ENCODE measurements at regions not wholly inside any gene's neighbourhood (a gene's known extent, or its start where the extent isn't known, plus 50 kb on each side); places are given as distances from the start of the nearest gene placed in this dataset.

DNA sequence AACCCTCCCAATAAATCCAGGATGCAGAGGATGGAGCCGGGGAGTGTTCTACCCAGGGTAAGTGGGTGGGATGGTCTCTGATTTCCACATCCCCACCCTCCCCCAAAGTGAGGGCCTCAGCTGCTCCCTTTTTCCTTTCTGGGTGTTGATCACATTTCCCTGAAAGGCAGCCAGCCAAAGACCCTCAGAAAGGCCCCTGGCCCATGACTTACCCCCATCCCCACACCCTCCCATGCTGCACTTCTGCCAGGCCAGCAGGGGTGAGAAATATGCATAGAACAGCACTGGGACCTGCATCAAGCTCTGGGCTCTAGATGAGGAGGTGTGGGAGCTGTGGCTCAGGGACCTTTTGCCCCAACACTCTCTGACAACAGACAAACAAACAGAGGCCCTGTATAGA, 927.3 kb upstream of the ZNF722 start:
- Histone ChIP-seq H3K27me3 (ENCODE audit: low read depth) (no peaks in the 10 kb centered on the region), H3K4me1 (no peaks in the 10 kb centered on the region), H3K9me3 (peaks cover 13% of the 10 kb centered on the region), H3K4me3 (no peak overlapping the region), H3K36me3 (no peaks in the 10 kb centered on the region), H3K27ac (no peak overlapping the region)
- ATAC-seq (no peak), DNase-seq (no peak)
- intact Hi-C loops (cut with DNase I): no loop called here
- TF ChIP-seq, protein P1, sequence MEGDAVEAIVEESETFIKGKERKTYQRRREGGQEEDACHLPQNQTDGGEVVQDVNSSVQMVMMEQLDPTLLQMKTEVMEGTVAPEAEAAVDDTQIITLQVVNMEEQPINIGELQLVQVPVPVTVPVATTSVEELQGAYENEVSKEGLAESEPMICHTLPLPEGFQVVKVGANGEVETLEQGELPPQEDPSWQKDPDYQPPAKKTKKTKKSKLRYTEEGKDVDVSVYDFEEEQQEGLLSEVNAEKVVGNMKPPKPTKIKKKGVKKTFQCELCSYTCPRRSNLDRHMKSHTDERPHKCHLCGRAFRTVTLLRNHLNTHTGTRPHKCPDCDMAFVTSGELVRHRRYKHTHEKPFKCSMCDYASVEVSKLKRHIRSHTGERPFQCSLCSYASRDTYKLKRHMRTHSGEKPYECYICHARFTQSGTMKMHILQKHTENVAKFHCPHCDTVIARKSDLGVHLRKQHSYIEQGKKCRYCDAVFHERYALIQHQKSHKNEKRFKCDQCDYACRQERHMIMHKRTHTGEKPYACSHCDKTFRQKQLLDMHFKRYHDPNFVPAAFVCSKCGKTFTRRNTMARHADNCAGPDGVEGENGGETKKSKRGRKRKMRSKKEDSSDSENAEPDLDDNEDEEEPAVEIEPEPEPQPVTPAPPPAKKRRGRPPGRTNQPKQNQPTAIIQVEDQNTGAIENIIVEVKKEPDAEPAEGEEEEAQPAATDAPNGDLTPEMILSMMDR (IDR thresholded peaks at IDR 0.05): no peak

DNA sequence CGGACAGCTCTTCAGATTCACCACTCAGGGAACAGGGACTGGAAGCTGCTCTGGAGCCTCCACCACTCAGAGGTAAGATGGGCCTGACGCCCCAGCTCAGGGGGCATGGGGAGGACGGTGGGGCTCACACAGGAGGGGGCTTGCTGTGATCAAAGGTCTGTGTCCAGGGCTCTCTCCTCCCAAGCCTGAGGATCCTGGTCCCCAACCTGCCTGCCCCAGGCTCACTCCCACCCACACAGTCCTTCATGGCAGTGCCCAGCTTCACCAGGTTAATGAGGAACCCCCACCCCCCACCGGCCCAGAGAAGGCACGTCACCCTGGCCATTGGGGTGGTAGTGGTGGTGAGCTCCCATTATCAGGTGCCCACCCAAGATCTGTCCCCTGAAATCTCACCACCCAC, 926.7 kb upstream of the ZNF722 start:
- H3K9me3 ChIP-seq: peaks cover 13% of the 10 kb centered on the region
- DNase-seq: no peak
- TF ChIP-seq, protein P1 (IDR thresholded peaks at IDR 0.05): no peak

DNA sequence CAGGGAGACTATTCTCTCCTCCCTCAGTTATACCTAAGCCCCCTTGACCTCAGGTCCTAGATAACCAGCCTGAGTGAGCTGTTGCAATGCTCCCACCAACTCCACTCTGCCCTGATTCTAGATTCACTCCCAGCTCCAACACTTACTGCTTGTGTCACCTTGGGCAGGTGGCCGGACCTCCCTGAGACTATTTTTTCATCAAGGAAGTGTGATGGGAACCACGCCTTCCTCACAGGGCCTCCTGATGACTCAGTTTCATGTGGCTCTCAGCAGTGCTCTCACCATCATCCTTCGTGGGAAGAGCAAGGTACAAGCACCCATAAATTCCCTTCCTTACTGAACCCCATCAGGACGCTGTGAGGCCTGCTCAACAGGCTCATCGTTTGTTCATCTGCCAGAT, 925.8 kb upstream of the ZNF722 start:
- Histone ChIP-seq H3K9me3 (peaks cover 13% of the 10 kb centered on the region), H3K4me3 (no peak overlapping the region), H3K27ac (no peak overlapping the region), H3K4me1 (no peaks in the 10 kb centered on the region), H3K36me3 (no peaks in the 10 kb centered on the region), H3K27me3 (ENCODE audit: low read depth) (no peaks in the 10 kb centered on the region)
- intact Hi-C loops (cut with DNase I): no loop called here
- DNase-seq (no peak), ATAC-seq (no peak)
- TF ChIP-seq, protein P1 (IDR thresholded peaks at IDR 0.05): no peak

More for the DNA sequence above, 926.7 kb upstream of the ZNF722 start:
- H3K36me3 ChIP-seq: no peaks in the 10 kb centered on the region
- intact Hi-C loops (cut with DNase I): no loop called here
- H3K4me3 ChIP-seq: no peak overlapping the region
- no peaks in the 10 kb centered on the region for H3K27me3 ChIP-seq (ENCODE audit: low read depth)
- no peak for ATAC-seq
- no peaks in the 10 kb centered on the region for H3K4me1 ChIP-seq
- H3K27ac ChIP-seq: no peak overlapping the region

DNA sequence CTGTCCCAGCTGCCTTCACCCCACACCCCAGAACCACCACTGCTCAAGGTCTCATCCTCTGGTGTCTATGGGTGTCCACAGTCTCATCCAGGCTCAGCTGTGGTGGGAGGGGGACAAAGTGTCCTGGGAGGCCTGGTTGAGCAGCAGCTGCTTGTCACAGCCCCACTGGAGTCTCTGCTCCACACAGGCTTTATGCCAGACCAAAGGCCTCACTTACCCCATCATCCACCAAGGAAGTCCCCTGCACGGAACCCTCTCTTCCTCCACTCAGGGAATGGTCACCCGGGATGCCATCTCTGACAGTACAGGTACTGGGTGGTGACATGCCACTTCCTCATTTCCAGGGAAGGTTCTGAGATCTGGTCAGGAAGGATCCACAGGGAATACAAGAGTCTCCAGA, 925.4 kb upstream of the ZNF722 start:
- intact Hi-C loops (cut with DNase I): no loop called here
- H3K9me3 ChIP-seq: peaks cover 8% of the 10 kb centered on the region

DNA sequence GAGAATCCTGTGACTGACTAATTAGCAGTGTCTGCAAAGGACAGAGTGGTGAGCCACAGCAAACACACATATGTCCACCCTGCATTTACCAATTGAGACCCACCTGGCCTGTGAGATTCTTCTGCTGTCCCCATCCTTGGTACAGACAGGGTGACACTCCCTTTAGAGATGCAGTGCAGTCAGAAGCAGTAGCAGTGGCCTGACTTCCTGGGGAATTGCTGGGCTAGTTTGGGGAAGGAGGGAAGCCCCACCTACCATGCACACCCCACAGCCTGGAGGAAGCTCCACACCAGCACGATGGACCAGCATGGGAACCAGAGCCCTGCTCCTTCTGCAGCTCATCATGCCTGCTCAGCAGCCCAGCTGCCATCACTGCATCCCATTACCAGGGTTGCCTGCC, 924.9 kb upstream of the ZNF722 start:
- no peak for ATAC-seq

More for the DNA sequence above, 925.4 kb upstream of the ZNF722 start:
- no peaks in the 10 kb centered on the region for H3K27me3 ChIP-seq (ENCODE audit: low read depth)
- no peaks in the 10 kb centered on the region for H3K4me1 ChIP-seq
- DNase-seq (no peak), ATAC-seq (no peak)
- H3K36me3 ChIP-seq: no peaks in the 10 kb centered on the region
- no peak overlapping the region for H3K4me3 ChIP-seq
- no peak overlapping the region for H3K27ac ChIP-seq
- TF ChIP-seq, protein P1 (IDR thresholded peaks at IDR 0.05): no peak

More for the DNA sequence above, 924.9 kb upstream of the ZNF722 start:
- H3K9me3 ChIP-seq: peaks cover 5% of the 10 kb centered on the region
- DNase-seq: no peak
- no peaks in the 10 kb centered on the region for H3K27me3 ChIP-seq (ENCODE audit: low read depth)
- intact Hi-C loops (cut with DNase I): no loop called here
- H3K4me1 ChIP-seq: no peaks in the 10 kb centered on the region
- H3K36me3 ChIP-seq: no peaks in the 10 kb centered on the region
- H3K27ac ChIP-seq: no peak overlapping the region
- TF ChIP-seq, protein P1 (IDR thresholded peaks at IDR 0.05): no peak
- H3K4me3 ChIP-seq: no peak overlapping the region
